Mesodermal cell (in vitro differentiated cells): ENCODE measurements at regions not wholly inside any gene's neighbourhood (a gene's known extent, or its start where the extent isn't known, plus 50 kb on each side); places are given as distances from the start of the nearest gene placed in this dataset.

Experiments
- H3K27ac ChIP-seq: 2 replicates; pipeline ENCODE4 v1.7.0; 2013; ENCODE audit warnings: mild to moderate bottlenecking, low read depth, low read length, moderate library complexity; ENCODE audit not compliant: severe bottlenecking
- H3K36me3 ChIP-seq: 2 replicates; pipeline ENCODE4 v1.7.1; 2013; ENCODE audit warnings: mild to moderate bottlenecking, low read length, moderate library complexity; ENCODE audit not compliant: control insufficient read depth, insufficient read depth
- H3K4me1 ChIP-seq: one replicate; pipeline ENCODE4 v1.7.1; 2013; ENCODE audit warnings: mild to moderate bottlenecking, low read length; ENCODE audit not compliant: insufficient read depth, control insufficient read depth, poor library complexity, severe bottlenecking
- H3K4me3 ChIP-seq: 2 replicates; pipeline ENCODE4 v1.7.0; 2013; ENCODE audit warnings: low read length, control low read depth, mild to moderate bottlenecking; ENCODE audit not compliant: insufficient read depth, poor library complexity, severe bottlenecking; ENCODE audit errors: extremely low read depth
- H3K9me3 ChIP-seq: 2 replicates; pipeline ENCODE4 v1.7.1; 2013; ENCODE audit warnings: mild to moderate bottlenecking, low read length, moderate library complexity; ENCODE audit not compliant: control insufficient read depth
- WGBS, 2 experiments: methylation state at CpG; one replicate each; pipeline ENCODE4 v1.1.5; 2013; ENCODE audit warnings: missing lambda C conversion rate in 2 of 2; ENCODE audit not compliant: insufficient coverage in 2 of 2; 5-methylcytosine and 5-hydroxymethylcytosine counted together

- H3K36me3 ChIP-seq: no peaks in the 10 kb centered on the region
- H3K4me1 ChIP-seq: no peaks in the 10 kb centered on the region
- no peaks in the 10 kb centered on the region for H3K9me3 ChIP-seq
- no peak overlapping the region for H3K27ac ChIP-seq
- no peak overlapping the region for H3K4me3 ChIP-seq
- 86 to 100% methylated on average over 1 of the region's 1 CpG for WGBS, 2 experiments
Measured at GRCh38 chr16:55136356-55137150, 187.4 kb upstream of the IRX6 start.

- Histone ChIP-seq H3K36me3 (no peaks in the 10 kb centered on the region), H3K27ac (no peak overlapping the region), H3K9me3 (no peaks in the 10 kb centered on the region), H3K4me3 (no peak overlapping the region), H3K4me1 (no peaks in the 10 kb centered on the region)
- WGBS, 2 experiments: 71% methylated on average over 2 of the region's 3 CpGs; no CpG with 5 or more reads in 1 of the 2 experiments
Measured at GRCh38 chr16:55138298-55138697, 185.7 kb upstream of the IRX6 start.

GRCh38 chr16:55142405-55142804 is 181.6 kb upstream of the IRX6 start:
- Histone ChIP-seq H3K27ac (no peak overlapping the region), H3K36me3 (no peaks in the 10 kb centered on the region), H3K9me3 (no peaks in the 10 kb centered on the region), H3K4me1 (no peaks in the 10 kb centered on the region), H3K4me3 (no peak overlapping the region)
- WGBS, 2 experiments: 70 to 74% methylated on average over 3 to 4 of the region's 4 CpGs

GRCh38 chr16:55144651-55145050 is 179.4 kb upstream of the IRX6 start:
- Histone ChIP-seq H3K36me3 (no peaks in the 10 kb centered on the region), H3K27ac (no peak overlapping the region), H3K4me3 (no peak overlapping the region), H3K4me1 (no peaks in the 10 kb centered on the region), H3K9me3 (no peaks in the 10 kb centered on the region)
- WGBS, 2 experiments: 80 to 86% methylated on average over 1 of the region's 3 CpGs

- Histone ChIP-seq H3K4me3 (no peak overlapping the region), H3K4me1 (no peaks in the 10 kb centered on the region), H3K36me3 (no peaks in the 10 kb centered on the region), H3K27ac (no peak overlapping the region), H3K9me3 (no peaks in the 10 kb centered on the region)
- no CpG with 5 or more reads among the region's 2 CpGs for WGBS, 2 experiments
Measured at GRCh38 chr16:55145771-55146603, 178.0 kb upstream of the IRX6 start.

- WGBS, 2 experiments: 75% methylated on average over 3 of the region's 7 CpGs; no CpG with 5 or more reads in 1 of the 2 experiments
- H3K4me3 ChIP-seq: no peak overlapping the region
- H3K27ac ChIP-seq: no peak overlapping the region
- no peaks in the 10 kb centered on the region for H3K36me3 ChIP-seq
- no peaks in the 10 kb centered on the region for H3K9me3 ChIP-seq
- no peaks in the 10 kb centered on the region for H3K4me1 ChIP-seq
Measured at GRCh38 chr16:55146966-55147365, 177.0 kb upstream of the IRX6 start.

- Histone ChIP-seq H3K9me3 (no peaks in the 10 kb centered on the region), H3K27ac (no peak overlapping the region), H3K4me3 (no peak overlapping the region), H3K4me1 (no peaks in the 10 kb centered on the region), H3K36me3 (no peaks in the 10 kb centered on the region)
- WGBS, 2 experiments: 100% methylated on average over 3 of the region's 4 CpGs; no CpG with 5 or more reads in 1 of the 2 experiments
Measured at GRCh38 chr16:55147396-55147795, 176.6 kb upstream of the IRX6 start.

- no peaks in the 10 kb centered on the region for H3K9me3 ChIP-seq
- no peak overlapping the region for H3K4me3 ChIP-seq
- no peak overlapping the region for H3K27ac ChIP-seq
- WGBS, 2 experiments: 71% methylated on average over 1 of the region's 4 CpGs; no CpG with 5 or more reads in 1 of the 2 experiments
- H3K4me1 ChIP-seq: no peaks in the 10 kb centered on the region
- H3K36me3 ChIP-seq: no peaks in the 10 kb centered on the region
Measured at GRCh38 chr16:55149622-55150021, 174.4 kb upstream of the IRX6 start.

GRCh38 chr16:55151561-55152305 is 172.3 kb upstream of the IRX6 start:
- no peaks in the 10 kb centered on the region for H3K9me3 ChIP-seq
- 82 to 89% methylated on average over 4 to 6 of the region's 9 CpGs for WGBS, 2 experiments
- H3K4me3 ChIP-seq: no peak overlapping the region
- no peak overlapping the region for H3K27ac ChIP-seq
- no peaks in the 10 kb centered on the region for H3K4me1 ChIP-seq
- no peaks in the 10 kb centered on the region for H3K36me3 ChIP-seq

GRCh38 chr16:55152875-55153390 is 171.1 kb upstream of the IRX6 start:
- no peaks in the 10 kb centered on the region for H3K9me3 ChIP-seq
- 89 to 93% methylated on average over 2 to 3 of the region's 3 CpGs for WGBS, 2 experiments

More at GRCh38 chr16:55152875-55153390, 171.1 kb upstream of the IRX6 start:
- no peaks in the 10 kb centered on the region for H3K4me1 ChIP-seq
- no peaks in the 10 kb centered on the region for H3K36me3 ChIP-seq
- H3K27ac ChIP-seq: no peak overlapping the region
- H3K4me3 ChIP-seq: no peak overlapping the region
